HS-27A (cell line): ENCODE measurements at regions not wholly inside any gene's neighbourhood (a gene's known extent, or its start where the extent isn't known, plus 50 kb on each side); places are given as distances from the start of the nearest gene placed in this dataset.
"Not testable (repeated sequence)": the region's sequence is repeated elsewhere in the genome, so short reads cannot be mapped to it uniquely, and the experiment has no call there.

Experiments used
- DNase-seq: peaks from one replicate; pipeline ENCODE4 v3.0.0-alpha.2; 2012; ENCODE audit warnings: low read depth, missing footprints

GRCh38 chr5:109989994-109990722, 300.4 kb downstream of the MAN2A1 start:
- no peak for DNase-seq

- no peak for DNase-seq
Observed at GRCh38 chr5:109990723-109991359, 301.1 kb downstream of the MAN2A1 start.

DNA sequence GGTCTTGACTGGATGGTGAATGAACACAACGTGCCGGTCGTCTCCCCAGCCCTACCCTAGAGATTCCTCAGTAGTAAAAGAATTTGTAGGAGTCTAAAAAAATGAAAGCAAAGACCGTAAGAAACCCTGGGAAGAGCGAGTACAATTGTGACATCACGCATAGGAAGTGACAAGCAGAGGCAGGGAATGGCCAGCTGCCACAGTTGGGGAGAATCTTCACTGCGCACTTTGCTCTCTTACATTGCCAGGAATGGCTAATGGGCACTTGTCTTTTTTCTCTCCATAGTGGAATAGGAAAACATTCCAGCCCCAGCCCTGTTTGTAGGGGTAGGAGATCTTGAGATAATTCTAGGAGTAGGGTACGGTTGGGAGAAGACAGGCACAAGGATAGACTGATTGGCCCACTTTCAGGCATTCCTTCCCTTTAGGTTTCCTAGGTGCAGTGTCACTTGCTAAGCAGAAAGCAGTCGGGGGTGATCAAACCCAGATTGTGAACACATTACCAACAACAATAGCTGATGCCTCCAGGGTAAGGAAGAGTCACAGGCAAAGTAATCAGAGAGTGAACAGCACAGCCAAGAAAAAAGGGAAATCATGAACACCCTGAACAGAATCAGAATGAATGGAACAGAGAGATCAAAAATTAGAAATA, 302.7 kb downstream of the MAN2A1 start:
- no peak for DNase-seq

DNA sequence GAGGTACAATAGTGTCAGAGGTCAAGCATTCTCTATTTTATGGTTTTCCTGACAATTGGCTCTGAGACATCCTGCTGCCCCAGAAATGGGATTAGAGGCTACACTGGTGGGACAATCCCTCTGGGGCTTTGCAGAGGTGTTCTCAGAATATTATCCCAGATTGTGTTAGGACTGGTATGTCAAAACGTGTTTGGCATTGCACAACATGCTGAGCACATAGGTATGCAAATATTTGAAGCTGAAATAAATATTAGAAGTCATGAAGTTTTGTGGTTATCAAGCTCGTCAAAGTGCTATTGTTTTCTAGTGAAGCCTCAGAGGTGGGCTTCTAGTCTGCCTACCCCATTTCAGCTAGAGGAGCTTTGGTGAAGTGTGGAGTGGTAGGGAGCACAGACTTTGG, 304.4 kb downstream of the MAN2A1 start:
- no peak for DNase-seq

GRCh38 chr5:109996246-109996645, 306.5 kb downstream of the MAN2A1 start:
- no peak for DNase-seq

- DNase-seq: no peak
Observed at GRCh38 chr5:109997161-109997560, 307.4 kb downstream of the MAN2A1 start.

- no peak for DNase-seq
Observed at GRCh38 chr5:109998208-109998607, 308.5 kb downstream of the MAN2A1 start.

DNA sequence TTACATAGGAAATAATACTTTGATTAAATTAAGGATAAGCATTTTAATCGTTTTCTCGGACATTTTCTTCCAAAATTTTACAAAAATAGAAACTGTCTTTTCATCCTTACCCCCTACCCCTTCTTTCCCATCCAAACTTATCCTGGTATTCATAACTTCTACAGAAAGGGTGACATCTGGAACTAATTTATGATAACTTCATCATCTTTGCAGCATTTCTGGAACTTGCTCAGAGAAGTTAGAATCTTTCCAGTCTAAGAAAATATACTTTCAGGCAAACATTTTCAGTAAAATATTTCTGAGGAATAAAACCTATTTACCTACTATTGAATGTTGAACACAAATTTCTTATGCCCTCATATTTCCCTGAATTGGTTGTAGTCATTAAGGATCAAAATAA, 309.0 kb downstream of the MAN2A1 start:
- DNase-seq: no peak

DNA sequence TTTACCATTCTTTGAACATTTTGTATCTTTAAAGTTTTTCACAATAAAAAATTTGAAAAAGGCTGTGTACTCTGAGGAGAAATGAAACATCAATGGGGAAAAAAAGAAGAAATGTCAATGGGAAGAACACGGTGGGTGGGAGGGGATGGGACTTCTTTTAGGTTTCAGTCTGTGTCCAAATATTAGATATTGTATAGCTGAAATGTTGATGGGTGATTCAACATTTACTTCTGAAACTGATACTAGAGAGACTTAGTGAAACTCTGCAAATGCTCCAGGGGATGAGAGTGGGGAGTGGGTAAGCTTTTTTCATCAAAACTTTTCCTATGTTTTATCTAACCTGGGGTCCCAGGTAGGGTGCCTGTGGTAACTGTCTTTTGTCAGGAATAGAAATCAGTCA, 311.9 kb downstream of the MAN2A1 start:
- no peak for DNase-seq

- DNase-seq: no peak
Observed at GRCh38 chr5:110002652-110003051, 312.9 kb downstream of the MAN2A1 start.

- DNase-seq: not testable (repeated sequence)
Observed at GRCh38 chr5:110005907-110006562, 316.3 kb downstream of the MAN2A1 start.

- no peak for DNase-seq
Observed at GRCh38 chr5:110007101-110007500, 317.4 kb downstream of the MAN2A1 start.

DNA sequence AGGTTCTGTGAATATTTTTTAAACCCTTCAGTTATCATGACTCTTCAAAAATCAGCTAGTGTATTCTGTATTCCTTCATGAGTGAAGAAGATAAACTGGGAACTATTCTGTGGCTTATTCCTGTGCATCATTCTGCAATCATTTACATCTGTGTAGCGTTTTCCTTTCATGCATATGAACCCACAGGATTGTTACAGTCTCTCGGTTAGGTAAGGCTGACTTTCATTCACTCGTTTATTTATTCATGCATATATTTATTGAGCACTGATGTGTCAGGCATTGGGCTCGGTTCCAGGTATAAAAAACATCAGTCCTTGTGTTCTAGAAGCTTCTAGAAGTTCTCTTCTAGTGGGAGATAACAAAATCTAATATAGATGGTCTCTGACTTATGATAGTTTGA, 318.4 kb downstream of the MAN2A1 start:
- DNase-seq: no peak

DNA sequence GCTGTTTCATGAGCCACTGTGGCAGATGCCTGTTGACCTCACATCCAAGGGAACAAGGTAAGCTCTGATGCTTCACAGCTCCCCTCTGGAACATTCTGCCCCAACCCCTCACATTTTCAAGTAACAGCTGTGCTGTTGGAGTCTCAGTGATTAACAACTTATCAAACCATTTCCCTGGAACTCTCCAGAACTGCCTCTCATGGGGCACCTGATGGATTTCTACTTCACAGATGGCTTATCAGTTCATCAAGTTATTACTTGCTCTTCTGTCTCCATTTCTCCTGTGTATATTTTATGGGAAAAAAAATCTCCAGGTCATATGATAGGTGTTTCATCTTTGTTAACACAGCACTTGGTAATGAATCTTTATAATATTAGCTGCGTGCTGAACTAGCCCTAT, 322.4 kb downstream of the MAN2A1 start:
- DNase-seq: no peak

DNA sequence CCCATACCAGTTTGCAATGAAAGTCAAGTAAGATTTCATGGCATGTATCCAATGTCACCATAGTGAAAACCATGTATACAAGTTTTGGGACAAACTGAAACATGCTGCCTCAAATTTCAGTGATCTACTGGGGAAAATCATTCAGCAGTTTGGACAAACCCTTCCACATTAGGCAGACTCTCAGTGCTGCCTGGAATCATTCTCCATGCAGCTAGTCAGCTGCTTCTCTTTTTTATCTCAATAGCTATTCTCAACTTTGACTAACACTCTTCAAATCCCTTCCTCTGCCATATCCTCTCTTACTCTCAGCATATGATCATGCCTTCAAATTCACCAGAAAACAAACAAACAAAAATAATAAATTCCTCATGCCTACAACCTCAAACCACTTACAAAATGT, 323.3 kb downstream of the MAN2A1 start:
- DNase-seq: no peak

- no peak for DNase-seq
Observed at GRCh38 chr5:110017854-110018253, 328.1 kb downstream of the MAN2A1 start.

GRCh38 chr5:110018509-110018908, 328.8 kb downstream of the MAN2A1 start:
- DNase-seq: no peak

GRCh38 chr5:110019119-110019518, 329.4 kb downstream of the MAN2A1 start:
- DNase-seq: no peak

GRCh38 chr5:110019780-110020179, 330.1 kb downstream of the MAN2A1 start:
- DNase-seq: no peak

DNA sequence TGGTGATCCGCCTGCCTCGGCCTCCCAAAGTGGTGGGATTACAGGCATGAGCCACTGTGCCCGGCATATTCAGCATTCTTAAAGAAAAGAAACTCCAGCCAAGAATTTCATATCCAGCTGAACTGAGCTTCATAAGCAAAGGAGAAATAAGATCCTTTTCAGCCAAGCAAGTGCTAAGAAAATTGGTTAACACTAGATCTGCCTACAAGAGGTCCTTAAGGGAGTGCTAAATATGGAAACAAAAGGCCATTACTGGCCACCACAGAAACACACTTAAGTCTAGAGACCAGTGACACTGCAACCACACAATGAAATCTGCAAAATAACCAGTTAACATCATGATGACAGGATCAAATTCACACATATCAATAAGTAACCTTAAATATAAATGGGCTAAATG, 331.5 kb downstream of the MAN2A1 start:
- no peak for DNase-seq

DNA sequence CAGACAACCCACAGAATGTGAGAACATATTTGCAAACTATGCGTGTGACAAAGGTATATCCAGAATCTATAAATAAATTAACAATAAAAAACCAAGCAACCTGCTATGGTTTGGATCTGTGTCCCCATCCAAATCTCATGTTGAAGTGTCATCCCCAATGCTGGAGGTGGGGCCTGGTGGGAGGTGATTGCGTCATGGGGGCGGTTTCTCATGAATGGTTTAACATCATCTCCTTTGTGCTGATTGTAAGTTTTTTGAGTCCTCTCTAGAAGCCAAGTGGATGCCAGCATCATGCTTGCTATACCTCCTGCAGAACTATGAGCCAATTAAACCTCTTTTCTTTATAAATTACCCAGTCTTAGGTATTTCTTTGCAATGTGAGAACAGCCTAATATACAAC, 335.4 kb downstream of the MAN2A1 start:
- DNase-seq: no peak

DNA sequence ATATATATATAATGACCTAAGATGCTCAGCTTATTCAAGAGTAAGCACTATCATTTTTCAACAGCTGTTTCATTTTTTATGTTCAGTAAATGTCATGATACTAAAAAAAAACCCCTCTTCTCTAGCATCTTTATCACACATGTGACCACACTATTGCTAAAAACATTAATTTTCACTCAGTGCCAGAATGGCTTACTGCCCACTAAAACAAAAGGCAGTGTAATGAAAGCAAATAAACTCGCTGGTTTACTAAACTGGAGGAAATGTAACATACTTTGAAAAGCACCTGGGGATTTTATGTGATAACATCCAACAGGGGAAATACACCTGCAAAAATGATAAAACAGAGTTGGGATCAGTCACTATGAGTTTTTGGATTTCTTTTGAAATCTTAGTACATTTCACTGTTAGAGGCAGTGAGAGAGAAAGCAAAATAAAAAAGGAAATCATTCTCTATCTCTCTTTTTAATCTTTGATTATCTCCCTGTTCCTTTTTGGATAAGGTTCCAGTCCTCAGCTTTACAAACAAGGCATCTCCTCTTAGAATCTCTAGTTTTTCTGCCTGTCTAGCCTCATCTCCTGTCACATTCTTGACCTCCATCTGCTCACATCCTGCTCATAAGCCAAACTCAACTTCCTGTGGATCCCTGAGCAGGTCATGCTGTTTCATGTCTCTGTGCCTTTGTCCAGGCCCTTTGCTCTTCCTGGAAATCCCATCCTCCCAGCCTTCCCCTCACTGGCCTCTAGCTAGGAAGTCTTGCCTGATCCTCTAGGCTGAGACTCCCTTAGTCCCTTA, 338.0 kb downstream of the MAN2A1 start:
- no peak for DNase-seq
